ENCODE measurements at regions not wholly inside any gene's neighbourhood (a gene's known extent, or its start where the extent isn't known, plus 50 kb on each side); places are given as distances from the start of the nearest gene placed in this dataset.
A peak's percentile ranks its signal among the peaks of the same experiment; 100 is the strongest.

GRCh38 chr12:29879606-29880308 is 96.0 kb upstream of the TMTC1 start:
- DNase-seq (ENCODE audit: low read depth) = no peak

GRCh38 chr12:29869946-29870345 is 86.2 kb upstream of the TMTC1 start:
- DNase-seq (ENCODE audit: low read depth) = no peak

DNA sequence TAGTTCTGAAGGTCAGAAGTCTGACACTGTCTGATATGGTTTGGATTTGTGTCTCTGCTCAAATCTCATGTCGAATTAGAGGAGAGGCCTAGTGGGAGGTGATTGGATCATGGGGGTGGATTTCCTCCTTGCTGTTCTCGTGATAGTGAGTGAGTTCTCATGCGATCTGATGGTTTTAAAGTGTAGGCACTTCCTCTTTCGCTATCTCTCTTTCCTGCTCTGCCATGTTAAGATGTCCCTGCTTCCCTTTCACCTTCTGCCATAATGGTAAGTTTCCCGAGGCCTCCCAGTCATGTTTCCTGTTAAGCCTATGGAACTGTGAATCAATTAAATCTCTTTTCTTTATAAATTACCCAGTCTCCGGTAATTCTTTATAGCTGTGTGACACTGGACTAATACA is 84.1 kb upstream of the TMTC1 start:
- no peak for DNase-seq (ENCODE audit: low read depth)

GRCh38 chr12:29863665-29864064 is 79.9 kb upstream of the TMTC1 start:
- no peak for DNase-seq (ENCODE audit: low read depth)

GRCh38 chr12:29858270-29858786 is 74.6 kb upstream of the TMTC1 start:
- no peak for DNase-seq (ENCODE audit: low read depth)

- no peak for DNase-seq (ENCODE audit: low read depth)
Observed at GRCh38 chr12:29847246-29847645, 63.5 kb upstream of the TMTC1 start.

DNA sequence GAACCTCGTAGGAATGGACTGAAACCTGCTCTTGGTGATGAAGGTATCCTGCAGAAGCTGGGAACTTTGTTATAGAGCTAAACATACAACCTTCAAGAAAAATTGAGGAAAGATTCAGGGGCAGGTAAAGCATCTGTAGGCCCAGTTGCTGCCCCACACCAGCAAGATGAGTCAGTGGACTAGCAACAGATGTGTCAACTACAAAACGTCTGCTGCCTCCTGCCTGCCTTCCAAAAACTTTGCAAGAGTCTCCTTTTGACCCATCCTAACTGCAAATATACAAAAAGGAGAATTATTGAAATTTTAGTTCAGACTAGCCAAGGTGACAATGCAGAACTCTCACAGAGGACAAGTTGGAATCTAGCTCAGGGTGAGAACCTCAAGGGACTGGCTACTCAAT is 60.9 kb upstream of the TMTC1 start:
- DNase-seq (ENCODE audit: low read depth) = peak; percentile 2

- DNase-seq (ENCODE audit: low read depth) = peak; percentile 1
Observed at GRCh38 chr12:29843036-29843435, 59.3 kb upstream of the TMTC1 start.

- no peak for DNase-seq (ENCODE audit: low read depth)
Observed at GRCh38 chr12:29838768-29839167, 55.0 kb upstream of the TMTC1 start.

Data from stromal cell of bone marrow (primary cell).